HEK293 (cell line): ENCODE measurements at regions not wholly inside any gene's neighbourhood (a gene's known extent, or its start where the extent isn't known, plus 50 kb on each side); places are given as distances from the start of the nearest gene placed in this dataset.

Experiments used
- CTCF ChIP-seq: fragments of 450-650 bp; formaldehyde crosslinking; IDR thresholded peaks from 2 replicates; pipeline ENCODE4 v1.5.1; 2016; ENCODE audit warnings: missing biosample characterization, missing genetic modification characterization
- OSR2 ChIP-seq: fragments of 450-650 bp; formaldehyde crosslinking; IDR thresholded peaks from 2 replicates; pipeline ENCODE4 v1.5.1; 2016; ENCODE audit warnings: missing biosample characterization, missing genetic modification characterization
- YY1 ChIP-seq: fragments of 450-650 bp; formaldehyde crosslinking; IDR thresholded peaks from 2 replicates; pipeline ENCODE4 v1.5.1; 2018; ENCODE audit warnings: missing biosample characterization, missing genetic modification characterization
- ZNF121 ChIP-seq: fragments of 450-650 bp; formaldehyde crosslinking; IDR thresholded peaks from 2 replicates; pipeline ENCODE4 v1.5.1; 2016; ENCODE audit warnings: missing biosample characterization, missing genetic modification characterization
- ZNF23 ChIP-seq: fragments of 450-650 bp; formaldehyde crosslinking; IDR thresholded peaks from 2 replicates; pipeline ENCODE4 v1.5.1; 2016; ENCODE audit warnings: missing biosample characterization, missing genetic modification characterization, borderline replicate concordance
- ZNF248 ChIP-seq: fragments of 450-650 bp; formaldehyde crosslinking; IDR thresholded peaks from 2 replicates; pipeline ENCODE4 v1.5.1; 2017; ENCODE audit warnings: missing biosample characterization, missing genetic modification characterization
- ZNF302 ChIP-seq: fragments of 450-650 bp; formaldehyde crosslinking; IDR thresholded peaks from 2 replicates; pipeline ENCODE4 v1.5.1; 2016; ENCODE audit warnings: missing biosample characterization, missing genetic modification characterization, low read depth
- ZNF510 ChIP-seq: fragments of 450-650 bp; formaldehyde crosslinking; IDR thresholded peaks from 2 replicates; pipeline ENCODE4 v1.5.1; 2018; ENCODE audit warnings: mild to moderate bottlenecking, missing genetic modification characterization, missing biosample characterization; ENCODE audit not compliant: insufficient replicate concordance
- ZNF610 ChIP-seq: fragments of 450-650 bp; formaldehyde crosslinking; IDR thresholded peaks from 2 replicates; pipeline ENCODE4 v1.5.1; 2016; ENCODE audit warnings: missing biosample characterization, missing genetic modification characterization, borderline replicate concordance
- ZNF654 ChIP-seq: fragments of 450-650 bp; formaldehyde crosslinking; IDR thresholded peaks from 2 replicates; pipeline ENCODE4 v1.5.1; 2016; ENCODE audit warnings: low read depth, missing biosample characterization, missing genetic modification characterization
- ZNF664 ChIP-seq: fragments of 450-650 bp; formaldehyde crosslinking; IDR thresholded peaks from 2 replicates; pipeline ENCODE4 v1.5.1; 2016; ENCODE audit warnings: missing biosample characterization, missing genetic modification characterization
- ZNF830 ChIP-seq: fragments of 450-650 bp; IDR thresholded peaks from 2 replicates; pipeline ENCODE4 v1.5.0; 2018; ENCODE audit warnings: missing biosample characterization, missing genetic modification characterization, low read depth, mild to moderate bottlenecking, moderate library complexity
- TF ChIP-seq, protein P1 (sequence below): fragments of 450-650 bp; formaldehyde crosslinking; IDR thresholded peaks from 2 replicates; pipeline ENCODE4; 2016; ENCODE audit warnings: missing biosample characterization, missing genetic modification characterization

DNA sequence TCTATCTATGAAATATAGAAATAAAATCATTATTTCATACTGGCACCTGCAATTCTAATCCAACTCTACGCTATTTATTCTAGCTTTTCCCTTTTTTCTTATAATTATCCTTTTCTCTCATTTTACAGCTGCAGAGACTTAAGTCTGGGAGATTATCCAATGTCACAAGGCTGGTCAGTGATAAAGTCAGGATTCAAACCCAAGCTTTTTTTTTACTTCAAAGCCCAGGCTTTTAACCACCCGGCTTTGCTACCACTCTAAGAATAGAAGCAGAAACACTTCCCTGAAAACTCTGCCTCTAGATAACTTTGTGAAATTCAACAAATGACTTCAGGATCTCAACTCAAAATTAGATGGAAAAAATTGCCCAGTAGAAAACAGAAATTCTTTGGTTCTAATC is 552.5 kb downstream of the IPMK start:
- TF ChIP-seq ZNF302: no peak
- TF ChIP-seq ZNF510 (tag by site-specific recombination): no peak
- TF ChIP-seq CTCF (tag by site-specific recombination): no peak
- TF ChIP-seq, protein P1, sequence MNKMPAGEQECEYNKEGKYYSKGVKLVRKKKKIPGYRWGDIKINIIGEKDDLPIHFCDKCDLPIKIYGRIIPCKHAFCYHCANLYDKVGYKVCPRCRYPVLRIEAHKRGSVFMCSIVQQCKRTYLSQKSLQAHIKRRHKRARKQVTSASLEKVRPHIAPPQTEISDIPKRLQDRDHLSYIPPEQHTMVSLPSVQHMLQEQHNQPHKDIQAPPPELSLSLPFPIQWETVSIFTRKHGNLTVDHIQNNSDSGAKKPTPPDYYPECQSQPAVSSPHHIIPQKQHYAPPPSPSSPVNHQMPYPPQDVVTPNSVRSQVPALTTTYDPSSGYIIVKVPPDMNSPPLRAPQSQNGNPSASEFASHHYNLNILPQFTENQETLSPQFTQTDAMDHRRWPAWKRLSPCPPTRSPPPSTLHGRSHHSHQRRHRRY (tag by site-specific recombination): no peak
- no peak for TF ChIP-seq ZNF121 (tag by site-specific recombination)
- TF ChIP-seq ZNF23 (tag by site-specific recombination): no peak
- TF ChIP-seq ZNF248: no peak
- no peak for TF ChIP-seq ZNF830 (tag by site-specific recombination)
- no peak for TF ChIP-seq YY1
- TF ChIP-seq ZNF610: no peak
- TF ChIP-seq ZNF654 (tag by site-specific recombination): no peak
- TF ChIP-seq ZNF664 (tag by site-specific recombination): no peak
- TF ChIP-seq OSR2: no peak
